ENCODE measurements at regions not wholly inside any gene's neighbourhood (a gene's known extent, or its start where the extent isn't known, plus 50 kb on each side); places are given as distances from the start of the nearest gene placed in this dataset.

DNA sequence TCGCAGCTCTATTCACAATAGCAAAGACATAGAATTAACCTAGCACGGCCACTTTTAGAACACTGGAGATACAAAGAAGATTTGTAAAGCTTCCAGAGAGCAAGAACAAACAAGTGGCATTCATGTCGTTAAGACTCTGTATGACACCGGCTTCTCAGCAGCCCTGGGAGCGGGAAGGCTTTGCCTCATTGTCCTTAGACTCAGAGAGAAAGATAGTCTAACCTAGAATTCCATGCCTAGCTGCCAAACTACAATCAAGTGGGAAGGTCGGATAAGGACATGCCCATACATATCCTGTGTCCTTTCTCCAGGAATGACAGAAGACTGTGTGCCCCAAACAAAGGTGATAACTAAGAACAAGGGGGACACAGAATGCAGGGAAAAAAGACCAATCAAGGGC, 1038.3 kb downstream of the BCL11B start:
- Histone ChIP-seq H3K36me3 (replicated peaks in 1 of 2; ENCODE audit: control insufficient read depth in 2 of 2, insufficient read depth in 2 of 2, low read length in 2 of 2) (no peaks in the 10 kb centered on the region), H3K4me3 (ENCODE audit: low read length in 2 of 2) (no peak overlapping the region), H3K27ac (replicated peaks; ENCODE audit: low read length) (no peak overlapping the region), H2AK5ac (ENCODE audit: low read depth, low read length) (no peak overlapping the region), H4K8ac (ENCODE audit: low read depth, low read length) (no peak overlapping the region), H2BK120ac (ENCODE audit: low read depth, low read length) (no peak overlapping the region), H3K79me1 (ENCODE audit: low read depth, low read length) (no peaks in the 10 kb centered on the region), H4K91ac (ENCODE audit: low read depth, low read length, poor library complexity) (no peak overlapping the region), H3K4me2 (ENCODE audit: insufficient read depth, low read length, poor library complexity, severe bottlenecking) (no peak overlapping the region), H2AFZ (ENCODE audit: low read length) (no peak overlapping the region), H2BK12ac (ENCODE audit: low read length) (no peak overlapping the region), H3K27me3 (ENCODE audit: control insufficient read depth in 3 of 3, insufficient read depth in 3 of 3, low read depth in 1 of 3, low read length in 3 of 3) (no peaks in the 10 kb centered on the region), H3K9ac (ENCODE audit: low read depth, low read length, poor library complexity) (no peak overlapping the region), H3K9me3 (replicated peaks in 1 of 2; ENCODE audit: control insufficient read depth in 2 of 2, insufficient read depth in 1 of 2, low read depth in 1 of 2, low read length in 2 of 2) (peaks cover 0 to 2% of the 10 kb centered on the region in 2 donors), H3K18ac (ENCODE audit: low read length) (no peak overlapping the region), H3K4ac (ENCODE audit: low read length) (no peak overlapping the region), H3K14ac (ENCODE audit: low read length) (no peak overlapping the region), H2BK15ac (ENCODE audit: low read length) (no peak overlapping the region), H2BK5ac (ENCODE audit: low read length) (no peak overlapping the region), H3K23ac (ENCODE audit: low read depth, low read length, poor library complexity) (no peak overlapping the region), H3K4me1 (ENCODE audit: control insufficient read depth in 2 of 2, insufficient read depth in 1 of 2, low read depth in 1 of 2, low read length in 2 of 2) (peaks cover 0 to 2% of the 10 kb centered on the region in 2 donors)
- WGBS, 2 donors (ENCODE audit: extremely low coverage in 2 of 2, insufficient read length in 2 of 2, insufficient replicate concordance in 1 of 2): no CpG with 5 or more reads among the region's 6 CpGs
- DNase-seq (ENCODE audit: low spot score): peak; percentile 29

DNA sequence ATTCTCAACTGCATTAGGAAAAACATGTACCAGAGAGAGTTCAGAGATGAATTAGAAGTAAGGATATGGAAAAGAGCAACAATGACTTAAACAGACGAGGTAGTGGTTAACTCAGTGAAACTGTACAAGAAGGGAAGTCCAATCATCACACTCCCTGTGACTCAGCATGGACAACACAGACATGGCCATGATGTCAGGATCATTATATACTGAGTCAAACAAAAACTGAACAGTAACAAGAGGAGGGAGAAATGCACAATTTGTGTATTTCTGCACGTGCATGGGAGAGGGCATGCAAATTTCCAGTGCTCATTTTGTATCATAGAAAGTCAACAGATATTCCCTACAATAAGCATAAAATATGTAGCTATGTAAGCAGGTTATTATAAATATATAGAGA, 1037.8 kb downstream of the BCL11B start:
- no CpG with 5 or more reads among the region's 2 CpGs for WGBS, 2 donors (ENCODE audit: extremely low coverage in 2 of 2, insufficient read length in 2 of 2, insufficient replicate concordance in 1 of 2)
- no peaks in the 10 kb centered on the region for H3K79me1 ChIP-seq (ENCODE audit: low read depth, low read length)

DNA sequence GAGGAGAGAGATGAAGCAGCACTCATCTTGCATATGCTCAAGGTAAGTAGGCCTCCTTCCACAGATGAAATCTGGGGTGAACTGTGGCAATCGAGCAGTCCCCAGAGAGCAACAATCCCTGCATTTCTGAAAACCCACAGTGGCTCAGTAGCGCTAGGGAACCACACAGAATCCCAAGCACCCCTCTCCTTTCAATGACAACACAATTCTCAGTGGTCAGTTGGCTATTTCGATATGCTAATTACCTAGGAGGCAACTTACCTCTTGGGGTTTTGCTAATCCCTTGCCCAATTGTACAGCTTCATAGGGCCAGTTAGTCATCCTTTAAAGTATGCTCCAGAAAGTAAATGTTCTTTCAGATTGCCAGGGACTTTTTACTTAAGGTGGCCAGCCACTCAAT, 1035.7 kb downstream of the BCL11B start:
- DNase-seq (ENCODE audit: low spot score): no peak
- no peak overlapping the region for H2AK5ac ChIP-seq (ENCODE audit: low read depth, low read length)
- H3K4me1 ChIP-seq (ENCODE audit: control insufficient read depth in 2 of 2, insufficient read depth in 1 of 2, low read depth in 1 of 2, low read length in 2 of 2): peaks cover 0 to 2% of the 10 kb centered on the region in 2 donors

More for the DNA sequence above, 1037.8 kb downstream of the BCL11B start:
- H3K18ac ChIP-seq (ENCODE audit: low read length): no peak overlapping the region
- H4K8ac ChIP-seq (ENCODE audit: low read depth, low read length): no peak overlapping the region
- no peaks in the 10 kb centered on the region for H3K27me3 ChIP-seq (ENCODE audit: control insufficient read depth in 3 of 3, insufficient read depth in 3 of 3, low read depth in 1 of 3, low read length in 3 of 3)
- no peak overlapping the region for H2BK15ac ChIP-seq (ENCODE audit: low read length)
- no peak overlapping the region for H3K4ac ChIP-seq (ENCODE audit: low read length)
- peaks cover 0 to 2% of the 10 kb centered on the region in 2 donors for H3K9me3 ChIP-seq (replicated peaks in 1 of 2; ENCODE audit: control insufficient read depth in 2 of 2, insufficient read depth in 1 of 2, low read depth in 1 of 2, low read length in 2 of 2)
- H2AFZ ChIP-seq (ENCODE audit: low read length): no peak overlapping the region
- no peak overlapping the region for H2BK120ac ChIP-seq (ENCODE audit: low read depth, low read length)
- DNase-seq (ENCODE audit: low spot score): no peak
- H2BK5ac ChIP-seq (ENCODE audit: low read length): no peak overlapping the region
- no peaks in the 10 kb centered on the region for H3K36me3 ChIP-seq (replicated peaks in 1 of 2; ENCODE audit: control insufficient read depth in 2 of 2, insufficient read depth in 2 of 2, low read length in 2 of 2)
- H2BK12ac ChIP-seq (ENCODE audit: low read length): no peak overlapping the region
- no peak overlapping the region for H3K23ac ChIP-seq (ENCODE audit: low read depth, low read length, poor library complexity)
- no peak overlapping the region for H3K9ac ChIP-seq (ENCODE audit: low read depth, low read length, poor library complexity)
- no peak overlapping the region for H3K4me3 ChIP-seq (ENCODE audit: low read length in 2 of 2)
- H3K27ac ChIP-seq (replicated peaks; ENCODE audit: low read length): no peak overlapping the region
- H3K4me2 ChIP-seq (ENCODE audit: insufficient read depth, low read length, poor library complexity, severe bottlenecking): no peak overlapping the region
- H3K4me1 ChIP-seq (ENCODE audit: control insufficient read depth in 2 of 2, insufficient read depth in 1 of 2, low read depth in 1 of 2, low read length in 2 of 2): peaks cover 0 to 2% of the 10 kb centered on the region in 2 donors
- no peak overlapping the region for H3K14ac ChIP-seq (ENCODE audit: low read length)
- no peak overlapping the region for H2AK5ac ChIP-seq (ENCODE audit: low read depth, low read length)
- no peak overlapping the region for H4K91ac ChIP-seq (ENCODE audit: low read depth, low read length, poor library complexity)

DNA sequence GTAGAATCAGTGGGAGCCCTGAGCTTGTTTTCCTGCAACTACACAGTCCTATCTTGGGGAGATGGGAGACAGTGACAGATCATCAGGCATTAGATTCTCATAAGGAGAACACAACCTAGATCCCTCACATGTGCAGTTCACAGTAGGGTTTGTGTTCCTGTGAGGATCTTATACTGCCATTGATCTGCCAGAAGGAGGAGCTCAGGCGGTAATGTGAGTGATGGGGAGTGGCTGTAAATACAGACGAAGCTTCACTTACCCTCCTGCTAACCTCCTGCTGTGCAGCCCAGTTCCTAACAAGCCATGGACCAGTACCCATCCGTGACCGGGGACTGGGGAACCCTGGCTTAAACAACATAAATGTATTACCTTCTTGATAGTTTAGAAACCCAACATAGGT, 1034.1 kb downstream of the BCL11B start:
- Histone ChIP-seq H3K14ac (ENCODE audit: low read length) (no peak overlapping the region), H3K4me3 (ENCODE audit: low read length in 2 of 2) (no peak overlapping the region), H2BK12ac (ENCODE audit: low read length) (no peak overlapping the region), H3K18ac (ENCODE audit: low read length) (no peak overlapping the region), H3K27ac (replicated peaks; ENCODE audit: low read length) (no peak overlapping the region), H3K4ac (ENCODE audit: low read length) (no peak overlapping the region), H3K4me2 (ENCODE audit: insufficient read depth, low read length, poor library complexity, severe bottlenecking) (no peak overlapping the region), H2AFZ (ENCODE audit: low read length) (no peak overlapping the region), H3K9me3 (replicated peaks in 1 of 2; ENCODE audit: control insufficient read depth in 2 of 2, insufficient read depth in 1 of 2, low read depth in 1 of 2, low read length in 2 of 2) (peaks cover 0 to 2% of the 10 kb centered on the region in 2 donors), H2BK15ac (ENCODE audit: low read length) (no peak overlapping the region), H3K23ac (ENCODE audit: low read depth, low read length, poor library complexity) (no peak overlapping the region), H3K79me1 (ENCODE audit: low read depth, low read length) (no peaks in the 10 kb centered on the region), H2BK5ac (ENCODE audit: low read length) (no peak overlapping the region), H4K91ac (ENCODE audit: low read depth, low read length, poor library complexity) (no peak overlapping the region), H3K27me3 (ENCODE audit: control insufficient read depth in 3 of 3, insufficient read depth in 3 of 3, low read depth in 1 of 3, low read length in 3 of 3) (no peaks in the 10 kb centered on the region), H2BK120ac (ENCODE audit: low read depth, low read length) (no peak overlapping the region), H2AK5ac (ENCODE audit: low read depth, low read length) (no peak overlapping the region), H4K8ac (ENCODE audit: low read depth, low read length) (no peak overlapping the region), H3K9ac (ENCODE audit: low read depth, low read length, poor library complexity) (no peak overlapping the region), H3K36me3 (replicated peaks in 1 of 2; ENCODE audit: control insufficient read depth in 2 of 2, insufficient read depth in 2 of 2, low read length in 2 of 2) (no peaks in the 10 kb centered on the region), H3K4me1 (ENCODE audit: control insufficient read depth in 2 of 2, insufficient read depth in 1 of 2, low read depth in 1 of 2, low read length in 2 of 2) (peaks cover 0 to 2% of the 10 kb centered on the region in 2 donors)
- no CpG with 5 or more reads among the region's 4 CpGs for WGBS, 2 donors (ENCODE audit: extremely low coverage in 2 of 2, insufficient read length in 2 of 2, insufficient replicate concordance in 1 of 2)
- DNase-seq (ENCODE audit: low spot score): no peak

More for the DNA sequence above, 1035.7 kb downstream of the BCL11B start:
- Histone ChIP-seq H2BK5ac (ENCODE audit: low read length) (no peak overlapping the region), H3K27ac (replicated peaks; ENCODE audit: low read length) (no peak overlapping the region), H3K36me3 (replicated peaks in 1 of 2; ENCODE audit: control insufficient read depth in 2 of 2, insufficient read depth in 2 of 2, low read length in 2 of 2) (no peaks in the 10 kb centered on the region), H4K91ac (ENCODE audit: low read depth, low read length, poor library complexity) (no peak overlapping the region), H3K4me2 (ENCODE audit: insufficient read depth, low read length, poor library complexity, severe bottlenecking) (no peak overlapping the region), H4K8ac (ENCODE audit: low read depth, low read length) (no peak overlapping the region), H3K79me1 (ENCODE audit: low read depth, low read length) (no peaks in the 10 kb centered on the region), H3K18ac (ENCODE audit: low read length) (no peak overlapping the region), H2BK12ac (ENCODE audit: low read length) (no peak overlapping the region), H3K14ac (ENCODE audit: low read length) (no peak overlapping the region), H2BK120ac (ENCODE audit: low read depth, low read length) (no peak overlapping the region), H3K23ac (ENCODE audit: low read depth, low read length, poor library complexity) (no peak overlapping the region), H3K9me3 (replicated peaks in 1 of 2; ENCODE audit: control insufficient read depth in 2 of 2, insufficient read depth in 1 of 2, low read depth in 1 of 2, low read length in 2 of 2) (peaks cover 0 to 2% of the 10 kb centered on the region in 2 donors), H3K9ac (ENCODE audit: low read depth, low read length, poor library complexity) (no peak overlapping the region), H2BK15ac (ENCODE audit: low read length) (no peak overlapping the region), H2AFZ (ENCODE audit: low read length) (no peak overlapping the region), H3K4ac (ENCODE audit: low read length) (no peak overlapping the region), H3K4me3 (ENCODE audit: low read length in 2 of 2) (no peak overlapping the region), H3K27me3 (ENCODE audit: control insufficient read depth in 3 of 3, insufficient read depth in 3 of 3, low read depth in 1 of 3, low read length in 3 of 3) (no peaks in the 10 kb centered on the region)
- WGBS, 2 donors (ENCODE audit: extremely low coverage in 2 of 2, insufficient read length in 2 of 2, insufficient replicate concordance in 1 of 2): no CpG with 5 or more reads among the region's 3 CpGs
